HT-29 (cell line): ENCODE measurements at regions not wholly inside any gene's neighbourhood (a gene's known extent, or its start where the extent isn't known, plus 50 kb on each side); places are given as distances from the start of the nearest gene placed in this dataset.
"Not testable (repeated sequence)": the region's sequence is repeated elsewhere in the genome, so short reads cannot be mapped to it uniquely, and the experiment has no call there.

Source experiments
- DNase-seq: peaks from one replicate; pipeline ENCODE4 v3.0.0-alpha.2; 2015; ENCODE audit warnings: low spot score

GRCh38 chr9:62874745-62875599 is 1685.1 kb downstream of the SPATA31A7 start:
- not testable (repeated sequence) for DNase-seq

DNA sequence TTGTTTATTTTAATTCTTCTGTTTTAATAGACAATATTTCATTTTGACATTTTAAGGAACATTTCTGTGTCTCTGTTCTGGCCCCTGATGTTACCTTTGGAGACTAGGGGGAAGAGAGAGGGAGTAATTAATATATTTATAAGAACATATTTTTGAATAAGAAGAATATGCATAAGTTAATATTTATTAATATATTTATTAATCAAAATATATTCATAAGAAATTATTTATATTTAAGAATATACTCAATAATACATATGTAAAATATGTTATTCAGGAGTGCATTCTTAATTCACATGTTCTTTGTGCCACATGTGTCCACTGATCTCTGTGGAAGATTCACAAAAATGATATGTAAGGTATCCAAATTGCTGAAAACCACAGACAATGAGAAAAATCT is 1687.7 kb downstream of the SPATA31A7 start:
- not testable (repeated sequence) for DNase-seq

- DNase-seq = not testable (repeated sequence)
These were observed 1688.2 kb downstream of the SPATA31A7 start for GRCh38 chr9:62877987-62878386.

GRCh38 chr9:62880453-62880852 is 1690.6 kb downstream of the SPATA31A7 start:
- DNase-seq = not testable (repeated sequence)

GRCh38 chr9:62880971-62881370 is 1691.1 kb downstream of the SPATA31A7 start:
- not testable (repeated sequence) for DNase-seq

GRCh38 chr9:62881811-62882210 is 1692.0 kb downstream of the SPATA31A7 start:
- DNase-seq = not testable (repeated sequence)

DNA sequence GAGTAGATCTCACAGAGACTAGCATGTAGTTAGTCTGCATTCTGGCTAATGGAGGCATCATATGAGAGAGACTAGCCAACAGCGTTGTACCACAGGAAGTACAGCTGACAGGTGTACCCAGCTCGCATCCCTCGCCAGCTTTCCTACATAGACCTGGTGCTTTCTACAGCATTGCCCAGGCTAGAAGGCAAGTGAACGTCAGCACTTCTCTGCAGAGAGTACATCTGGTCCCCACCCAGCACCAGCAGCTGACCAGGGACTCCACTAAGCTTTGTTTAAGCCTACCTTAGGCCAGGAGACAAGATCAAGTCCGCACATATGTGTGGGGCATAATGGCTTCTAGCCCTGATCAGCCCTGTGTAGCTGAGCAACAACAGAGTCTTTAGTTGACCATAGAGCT is 1692.9 kb downstream of the SPATA31A7 start:
- DNase-seq = not testable (repeated sequence)

GRCh38 chr9:62896692-62897091 is 1706.9 kb downstream of the SPATA31A7 start:
- not testable (repeated sequence) for DNase-seq

DNA sequence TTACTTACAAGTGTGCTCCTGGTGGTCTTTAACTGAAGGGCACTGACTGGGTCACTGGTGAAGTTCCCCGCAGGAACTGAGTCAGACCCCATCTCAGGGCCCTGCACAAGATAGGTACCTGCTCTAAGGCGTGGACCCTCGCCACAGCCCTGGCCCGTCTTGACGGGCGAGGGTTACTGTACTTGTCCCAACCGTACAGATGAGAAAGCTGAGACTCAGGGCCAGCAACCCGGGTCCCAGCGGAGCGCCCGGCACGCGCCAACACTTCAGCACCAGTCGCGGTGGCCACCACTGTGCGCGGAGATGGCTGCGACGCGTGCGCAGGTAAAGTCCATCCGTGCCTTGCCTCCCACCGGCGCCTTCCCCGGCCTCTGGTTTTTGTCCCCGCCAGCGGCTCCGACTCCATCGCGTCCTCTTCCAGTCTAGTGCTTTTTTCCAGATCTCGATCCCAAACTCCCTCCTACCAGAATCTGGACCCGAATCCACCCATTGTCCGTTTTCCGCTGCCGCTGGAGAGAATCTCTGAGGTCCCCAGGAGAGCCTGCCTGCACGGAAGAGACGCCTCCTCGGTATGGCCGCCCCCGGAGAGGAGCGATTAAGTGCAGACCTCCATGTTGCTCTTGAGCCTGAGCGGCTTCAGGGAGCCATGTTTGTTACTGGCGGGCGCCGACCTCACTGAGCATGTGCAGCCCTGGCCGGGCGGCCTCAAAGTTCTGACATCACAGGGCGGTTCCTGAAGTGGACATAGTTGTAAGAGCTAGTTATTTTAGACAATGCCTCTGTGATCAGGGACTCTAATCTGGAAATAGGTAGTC is 1707.8 kb downstream of the SPATA31A7 start:
- not testable (repeated sequence) for DNase-seq

GRCh38 chr9:62899666-62900065 is 1709.8 kb downstream of the SPATA31A7 start:
- DNase-seq = not testable (repeated sequence)

- DNase-seq = not testable (repeated sequence)
These were observed 1714.2 kb downstream of the SPATA31A7 start for GRCh38 chr9:62904061-62904460.

DNA sequence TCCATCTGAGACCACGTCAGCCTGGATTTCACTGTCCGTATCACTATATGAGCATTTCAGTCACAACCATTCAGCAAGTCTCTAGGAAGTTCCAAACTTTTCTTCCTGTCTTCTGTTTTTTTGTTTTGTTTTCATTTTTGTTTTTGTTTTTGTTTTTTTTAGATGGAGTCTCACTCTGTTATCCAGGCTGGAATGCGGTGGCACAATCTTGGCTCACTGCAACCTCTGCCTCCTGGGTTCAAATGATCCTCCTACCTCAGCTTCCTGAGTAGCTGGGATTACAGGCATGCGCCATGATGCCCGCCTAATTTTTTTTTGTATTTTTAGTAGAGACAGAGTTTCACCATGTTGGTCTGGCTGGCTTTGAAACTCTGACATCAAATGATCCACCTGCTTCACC is 1715.9 kb downstream of the SPATA31A7 start:
- not testable (repeated sequence) for DNase-seq

- DNase-seq = not testable (repeated sequence)
These were observed 1718.0 kb downstream of the SPATA31A7 start for GRCh38 chr9:62907866-62908265.

- not testable (repeated sequence) for DNase-seq
These were observed 1718.4 kb downstream of the SPATA31A7 start for GRCh38 chr9:62908271-62908670.

- not testable (repeated sequence) for DNase-seq
These were observed 1719.6 kb downstream of the SPATA31A7 start for GRCh38 chr9:62909447-62909846.

GRCh38 chr9:62912278-62912677 is 1722.4 kb downstream of the SPATA31A7 start:
- DNase-seq = not testable (repeated sequence)

DNA sequence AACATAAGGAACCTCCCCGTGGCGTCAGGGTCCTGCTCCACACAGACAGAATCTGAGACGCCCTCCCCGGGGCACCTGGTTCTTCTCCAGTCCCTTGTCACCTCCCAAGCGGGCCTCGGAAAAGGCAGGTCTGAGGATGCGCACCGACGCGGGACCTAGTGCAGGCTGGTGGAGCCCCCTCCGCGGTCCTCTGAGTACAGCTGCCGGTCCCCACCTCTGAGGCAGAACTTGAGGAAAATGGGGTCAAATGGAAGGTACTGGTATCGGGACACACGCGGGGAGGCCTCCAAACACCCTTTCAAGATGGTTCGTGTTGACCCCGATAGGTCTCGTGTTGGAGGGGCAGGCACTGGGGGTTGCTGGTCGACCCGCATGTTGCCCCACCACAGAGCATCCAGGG is 1725.3 kb downstream of the SPATA31A7 start:
- DNase-seq = not testable (repeated sequence)

DNA sequence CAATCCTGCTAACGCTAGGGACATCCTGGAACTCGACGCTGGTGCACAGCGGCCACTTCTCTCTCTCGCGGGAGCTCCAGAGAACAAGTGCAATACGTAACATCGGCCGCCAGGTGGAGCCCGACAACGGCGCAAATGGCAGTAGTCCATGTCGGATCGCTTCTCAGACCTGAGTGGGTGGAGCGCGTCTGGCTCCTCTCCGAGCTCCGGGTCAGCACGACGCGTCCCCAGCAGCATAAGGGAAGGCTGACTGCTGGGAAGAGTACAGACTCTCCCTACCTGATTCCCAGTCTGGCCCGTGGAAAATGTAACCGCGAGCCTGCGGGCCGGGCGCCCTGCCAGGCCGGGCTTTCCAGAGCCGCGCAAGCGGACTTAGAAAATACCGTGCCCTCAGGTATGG is 1725.8 kb downstream of the SPATA31A7 start:
- DNase-seq = not testable (repeated sequence)

GRCh38 chr9:62918648-62919385 is 1729.0 kb downstream of the SPATA31A7 start:
- DNase-seq = not testable (repeated sequence)

GRCh38 chr9:62931484-62931883 is 1741.6 kb downstream of the SPATA31A7 start:
- DNase-seq = not testable (repeated sequence)

DNA sequence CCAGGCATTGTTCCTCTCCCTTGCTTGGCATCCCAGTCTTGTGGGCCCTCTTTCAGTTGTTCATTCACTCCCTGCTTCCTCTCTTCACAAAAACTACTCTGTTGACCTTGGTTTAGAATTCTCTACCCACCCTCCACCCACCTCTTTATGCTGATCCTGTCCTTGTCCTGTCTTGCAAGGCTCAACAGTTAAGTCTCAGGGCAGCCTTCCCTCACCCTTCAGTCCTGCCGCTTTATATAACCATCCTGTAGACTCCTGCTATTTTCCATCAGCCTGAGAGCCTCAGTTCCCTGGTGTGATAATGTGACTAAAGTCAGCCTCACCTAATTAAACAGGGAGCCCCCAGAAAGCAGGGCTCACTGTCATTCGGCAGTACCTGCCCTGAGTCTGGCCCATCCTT is 1763.0 kb downstream of the SPATA31A7 start:
- DNase-seq = not testable (repeated sequence)
